ENCODE measurements at regions not wholly inside any gene's neighbourhood (a gene's known extent, or its start where the extent isn't known, plus 50 kb on each side); places are given as distances from the start of the nearest gene placed in this dataset.

GRCh38 chr4:187307131-187307530 is 583.5 kb upstream of the FAT1 start:
- DNase-seq (no peak), ATAC-seq (no peak)
- no peak overlapping the region for H3K4me3 ChIP-seq
- no peak overlapping the region for H3K27ac ChIP-seq
- WGBS, 3 donors: 63 to 83% (median 76%) methylated on average over 2 of the region's 2 CpGs
- intact Hi-C loops (cut with DNase I): no loop called here
- no peak for TF ChIP-seq CTCF (IDR thresholded peaks at IDR 0.05)
- H3K36me3 ChIP-seq (ENCODE audit: insufficient read depth in 1 of 2, low read depth in 1 of 2): no peaks in the 10 kb centered on the region
- H3K9me3 ChIP-seq: no peaks in the 10 kb centered on the region
- H3K4me1 ChIP-seq: no peaks in the 10 kb centered on the region
- H3K27me3 ChIP-seq (ENCODE audit: insufficient read depth in 3 of 3, low read length in 2 of 3): no peaks in the 10 kb centered on the region

GRCh38 chr4:187309456-187309855 is 585.8 kb upstream of the FAT1 start:
- no peak for DNase-seq
- TF ChIP-seq CTCF (IDR thresholded peaks at IDR 0.05): no peak
- no peaks in the 10 kb centered on the region for H3K36me3 ChIP-seq (ENCODE audit: insufficient read depth in 1 of 2, low read depth in 1 of 2)
- H3K9me3 ChIP-seq: no peaks in the 10 kb centered on the region
- H3K4me3 ChIP-seq: no peak overlapping the region
- H3K27ac ChIP-seq: no peak overlapping the region
- ATAC-seq: no peak
- H3K4me1 ChIP-seq: no peaks in the 10 kb centered on the region
- WGBS, 3 donors: 84 to 86% (median 85%) methylated on average over 3 of the region's 3 CpGs
- intact Hi-C loops (cut with DNase I): no loop called here
- H3K27me3 ChIP-seq (ENCODE audit: insufficient read depth in 3 of 3, low read length in 2 of 3): no peaks in the 10 kb centered on the region

- H3K36me3 ChIP-seq (ENCODE audit: insufficient read depth in 1 of 2, low read depth in 1 of 2): no peaks in the 10 kb centered on the region
- H3K9me3 ChIP-seq: no peaks in the 10 kb centered on the region
- H3K4me1 ChIP-seq: no peaks in the 10 kb centered on the region
- intact Hi-C loops (cut with DNase I): no loop called here
- no peak overlapping the region for H3K27ac ChIP-seq
- H3K27me3 ChIP-seq (ENCODE audit: insufficient read depth in 3 of 3, low read length in 2 of 3): no peaks in the 10 kb centered on the region
- TF ChIP-seq CTCF (IDR thresholded peaks at IDR 0.05): no peak
- DNase-seq (no peak), ATAC-seq (no peak)
- H3K4me3 ChIP-seq: no peak overlapping the region
- WGBS, 3 donors: 69 to 80% (median 74%) methylated on average over 1 of the region's 1 CpG
Measured at GRCh38 chr4:187312299-187312698, 588.6 kb upstream of the FAT1 start.

GRCh38 chr4:187317799-187318198 is 594.1 kb upstream of the FAT1 start:
- no peaks in the 10 kb centered on the region for H3K4me1 ChIP-seq

More at GRCh38 chr4:187317799-187318198, 594.1 kb upstream of the FAT1 start:
- WGBS, 3 donors: 88 to 91% (median 91%) methylated on average over 6 of the region's 6 CpGs
- no peaks in the 10 kb centered on the region for H3K36me3 ChIP-seq (ENCODE audit: insufficient read depth in 1 of 2, low read depth in 1 of 2)
- no peak overlapping the region for H3K27ac ChIP-seq
- H3K9me3 ChIP-seq: no peaks in the 10 kb centered on the region
- ATAC-seq: no peak
- no peaks in the 10 kb centered on the region for H3K27me3 ChIP-seq (ENCODE audit: insufficient read depth in 3 of 3, low read length in 2 of 3)
- TF ChIP-seq CTCF (IDR thresholded peaks at IDR 0.05): no peak
- H3K4me3 ChIP-seq: no peak overlapping the region
- intact Hi-C loops (cut with DNase I): no loop called here
- DNase-seq: no peak

All from psoas muscle (tissue), 7 donors.